Gastroesophageal sphincter (tissue), 3 donors: ENCODE measurements at regions not wholly inside any gene's neighbourhood (a gene's known extent, or its start where the extent isn't known, plus 50 kb on each side); places are given as distances from the start of the nearest gene placed in this dataset.
"Not testable (repeated sequence)": the region's sequence is repeated elsewhere in the genome, so short reads cannot be mapped to it uniquely, and the experiment has no call there.

ENCODE experiments used
- CTCF ChIP-seq, 4 experiments: fragments of 200-600 bp in 2 of 4; fragments of 450-650 bp in 2 of 4; sonication (generic) in 1 of 4; IDR thresholded peaks; one replicate each; pipeline ENCODE4 v1.5.1; 2017 to 2019; ENCODE audit warnings: antibody characterized with exemption in 4 of 4, mild to moderate bottlenecking in 2 of 4, moderate library complexity in 2 of 4
- POLR2A ChIP-seq, 2 donors: fragments of 450-650 bp; IDR thresholded peaks; one replicate each; pipeline ENCODE4 v1.6.1; 2017; ENCODE audit warnings: antibody characterized with exemption in 2 of 2, mild to moderate bottlenecking in 2 of 2, moderate library complexity in 1 of 2
- POLR2AphosphoS5 ChIP-seq: sonication (generic); formaldehyde crosslinking; IDR thresholded peaks from one replicate; pipeline ENCODE4 v1.6.1; 2017; ENCODE audit warnings: antibody characterized with exemption

GRCh38 chr9:42568942-42569556 lies 385.6 kb downstream of the SPATA31A6 start:
- not testable (repeated sequence) for TF ChIP-seq CTCF (IDR thresholded peaks at IDR 0.05); POLR2AphosphoS5; POLR2A (IDR thresholded peaks at IDR 0.05)
